ENCODE measurements at regions not wholly inside any gene's neighbourhood (a gene's known extent, or its start where the extent isn't known, plus 50 kb on each side); places are given as distances from the start of the nearest gene placed in this dataset.

- Histone ChIP-seq H3K4me3 (replicated peaks in 1 of 3; ENCODE audit: insufficient read depth in 1 of 3, low read depth in 1 of 3, low read length in 3 of 3) (no peak overlapping the region), H3K4me1 (ENCODE audit: control insufficient read depth, extremely low read depth, insufficient read depth, low read length) (no peaks in the 10 kb centered on the region), H3K9ac (replicated peaks; ENCODE audit: extremely low read depth, insufficient read depth, low read length) (no peak overlapping the region), H3K27ac (ENCODE audit: insufficient read depth, low read depth, low read length) (no peak overlapping the region), H3K9me1 (replicated peaks; ENCODE audit: control insufficient read depth, extremely low read depth, insufficient read depth, low read length) (no peaks in the 10 kb centered on the region), H4K20me1 (replicated peaks; ENCODE audit: control insufficient read depth, extremely low read depth, insufficient read depth, low read length) (no peaks in the 10 kb centered on the region), H2AFZ (ENCODE audit: low read depth, low read length) (no peak overlapping the region), H3K4me2 (ENCODE audit: insufficient read depth, low read length) (no peak overlapping the region), H3K36me3 (ENCODE audit: control insufficient read depth in 2 of 2, extremely low read depth in 1 of 2, insufficient read depth in 2 of 2, low read length in 2 of 2) (no peaks in the 10 kb centered on the region), H3K27me3 (ENCODE audit: control insufficient read depth in 2 of 2, insufficient read depth in 2 of 2, low read length in 2 of 2) (no peaks in the 10 kb centered on the region), H3K79me2 (ENCODE audit: control insufficient read depth, insufficient read depth, low read length) (no peaks in the 10 kb centered on the region), H3K9me3 (replicated peaks; ENCODE audit: control insufficient read depth, insufficient read depth, low read length) (no peaks in the 10 kb centered on the region)
- ChIA-PET CTCF (no interaction called here), POLR2A (no interaction called here)
- intact Hi-C loops (cut with micrococcal nuclease), result no loop called here
- no peak for TF ChIP-seq CTCF (IDR thresholded peaks at IDR 0.05; ENCODE audit: extremely low read depth in 1 of 2, insufficient read depth in 1 of 2, low read depth in 1 of 2, low read length in 2 of 2)
- dilution Hi-C loops (cut with MboI; ENCODE audit: extremely low pct_ligation_motif_present, low sequenced_read_pairs), result no loop called here
- FAIRE-seq (no peak), DNase-seq (ENCODE audit: low read depth, low spot score) (no peak)
- no TSS peak for BruUV-seq (replicated peaks)
Measured at GRCh38 chr2:195257979-195258378, 399.0 kb upstream of the SLC39A10 start.

- H3K9me1 ChIP-seq (replicated peaks; ENCODE audit: control insufficient read depth, extremely low read depth, insufficient read depth, low read length), result no peaks in the 10 kb centered on the region
- H2AFZ ChIP-seq (ENCODE audit: low read depth, low read length), result no peak overlapping the region
- intact Hi-C loops (cut with micrococcal nuclease), result no loop called here
- no TSS peak for BruUV-seq (replicated peaks)
- no peaks in the 10 kb centered on the region for H3K27me3 ChIP-seq (ENCODE audit: control insufficient read depth in 2 of 2, insufficient read depth in 2 of 2, low read length in 2 of 2)
- CTCF ChIA-PET, result no interaction called here
- TF ChIP-seq CTCF (IDR thresholded peaks at IDR 0.05; ENCODE audit: extremely low read depth in 1 of 2, insufficient read depth in 1 of 2, low read depth in 1 of 2, low read length in 2 of 2) (no peak), GATA2 (IDR thresholded peaks at IDR 0.05; ENCODE audit: insufficient read depth, insufficient read length, low read depth, low read length) (no peak), FOS (IDR thresholded peaks at IDR 0.05; ENCODE audit: borderline replicate concordance, insufficient read depth, low read length) (no peak), JUN (IDR thresholded peaks at IDR 0.05; ENCODE audit: borderline replicate concordance, insufficient read depth, insufficient read length, low read depth) (no peak), POLR2A (IDR thresholded peaks at IDR 0.05; ENCODE audit: low read depth, low read length) (no peak), POLR2AphosphoS5 (IDR thresholded peaks at IDR 0.05; ENCODE audit: insufficient read depth, low read depth, low read length) (no peak), EZH2 (IDR thresholded peaks at IDR 0.05; ENCODE audit: borderline replicate concordance, low read depth, low read length, severe bottlenecking) (no peak), MYC (IDR thresholded peaks at IDR 0.05; ENCODE audit: low read depth, low read length) (no peak), MAX (IDR thresholded peaks at IDR 0.05; ENCODE audit: insufficient read depth, insufficient read length) (no peak)
- DNase-seq (ENCODE audit: low read depth, low spot score) (no peak), FAIRE-seq (no peak)
- dilution Hi-C loops (cut with MboI; ENCODE audit: extremely low pct_ligation_motif_present, low sequenced_read_pairs), result no loop called here
- no peak overlapping the region for H3K9ac ChIP-seq (replicated peaks; ENCODE audit: extremely low read depth, insufficient read depth, low read length)
- no peaks in the 10 kb centered on the region for H3K79me2 ChIP-seq (ENCODE audit: control insufficient read depth, insufficient read depth, low read length)
- POLR2A ChIA-PET, result no interaction called here
- no peak overlapping the region for H3K4me3 ChIP-seq (replicated peaks in 1 of 3; ENCODE audit: insufficient read depth in 1 of 3, low read depth in 1 of 3, low read length in 3 of 3)
- H3K9me3 ChIP-seq (replicated peaks; ENCODE audit: control insufficient read depth, insufficient read depth, low read length), result no peaks in the 10 kb centered on the region
- H3K4me1 ChIP-seq (ENCODE audit: control insufficient read depth, extremely low read depth, insufficient read depth, low read length), result no peaks in the 10 kb centered on the region
- no peaks in the 10 kb centered on the region for H4K20me1 ChIP-seq (replicated peaks; ENCODE audit: control insufficient read depth, extremely low read depth, insufficient read depth, low read length)
- no peaks in the 10 kb centered on the region for H3K36me3 ChIP-seq (ENCODE audit: control insufficient read depth in 2 of 2, extremely low read depth in 1 of 2, insufficient read depth in 2 of 2, low read length in 2 of 2)
- H3K27ac ChIP-seq (ENCODE audit: insufficient read depth, low read depth, low read length), result no peak overlapping the region
- no peak overlapping the region for H3K4me2 ChIP-seq (ENCODE audit: insufficient read depth, low read length)
Measured at GRCh38 chr2:195252018-195252417, 405.0 kb upstream of the SLC39A10 start.

Measured in endothelial cell of umbilical vein (primary cell).